Gastroesophageal sphincter (tissue), 3 donors: ENCODE measurements at regions not wholly inside any gene's neighbourhood (a gene's known extent, or its start where the extent isn't known, plus 50 kb on each side); places are given as distances from the start of the nearest gene placed in this dataset.
"Not testable (repeated sequence)": the region's sequence is repeated elsewhere in the genome, so short reads cannot be mapped to it uniquely, and the experiment has no call there.

Experiments used
- CTCF ChIP-seq, 4 experiments: fragments of 200-600 bp in 2 of 4; fragments of 450-650 bp in 2 of 4; sonication (generic) in 1 of 4; IDR thresholded peaks; one replicate each; pipeline ENCODE4 v1.5.1; 2017 to 2019; ENCODE audit warnings: antibody characterized with exemption in 4 of 4, mild to moderate bottlenecking in 2 of 4, moderate library complexity in 2 of 4
- POLR2A ChIP-seq, 2 donors: fragments of 450-650 bp; IDR thresholded peaks; one replicate each; pipeline ENCODE4 v1.6.1; 2017; ENCODE audit warnings: antibody characterized with exemption in 2 of 2, mild to moderate bottlenecking in 2 of 2, moderate library complexity in 1 of 2

- TF ChIP-seq CTCF, POLR2A (IDR thresholded peaks at IDR 0.05): not testable (repeated sequence)
Observed at GRCh38 chr20:6693808-6694198, 73.7 kb upstream of the BMP2 start.
